HG02678 (cell line): ENCODE measurements at regions not wholly inside any gene's neighbourhood (a gene's known extent, or its start where the extent isn't known, plus 50 kb on each side); places are given as distances from the start of the nearest gene placed in this dataset.
"Not testable (repeated sequence)": the region's sequence is repeated elsewhere in the genome, so short reads cannot be mapped to it uniquely, and the experiment has no call there.

Experiments
- ATAC-seq: cut with Tn5 transposase; IDR thresholded peaks from one replicate; pipeline ENCODE4 v1.9.1; 2021; ENCODE audit warnings: mild to moderate bottlenecking, moderate library complexity; ENCODE audit not compliant: unreplicated experiment

- no peak for ATAC-seq
These were observed 98.1 kb upstream of the TLE4 start for GRCh38 chr9:79473704-79474103.

DNA sequence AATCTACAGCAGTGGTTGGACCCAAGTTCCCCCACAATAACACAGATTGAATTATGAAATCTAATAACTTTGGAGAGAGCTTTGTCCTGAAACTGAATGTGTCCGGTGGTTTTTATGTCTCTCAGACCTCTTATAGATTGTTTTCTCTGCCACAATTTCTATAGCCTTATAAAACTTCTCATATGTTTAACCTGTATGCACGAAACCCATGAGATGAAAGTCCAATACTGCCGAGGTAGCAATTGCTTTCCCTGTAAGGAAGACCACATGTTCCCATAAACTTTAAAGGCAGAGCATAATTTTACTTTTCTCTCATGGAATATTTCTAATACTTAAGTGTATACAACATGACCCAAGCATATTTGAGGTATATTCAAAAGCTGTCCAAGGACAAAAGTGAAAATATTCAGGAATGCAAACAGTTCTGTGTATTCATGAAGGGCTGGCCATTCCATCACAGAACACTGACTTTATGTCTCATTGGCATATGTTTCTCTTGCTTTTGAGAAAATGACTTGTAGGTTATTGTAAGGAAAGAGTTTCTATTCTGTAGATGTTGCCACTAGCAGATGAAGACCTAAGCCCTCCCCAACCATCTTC, 94.4 kb upstream of the TLE4 start:
- no peak for ATAC-seq

DNA sequence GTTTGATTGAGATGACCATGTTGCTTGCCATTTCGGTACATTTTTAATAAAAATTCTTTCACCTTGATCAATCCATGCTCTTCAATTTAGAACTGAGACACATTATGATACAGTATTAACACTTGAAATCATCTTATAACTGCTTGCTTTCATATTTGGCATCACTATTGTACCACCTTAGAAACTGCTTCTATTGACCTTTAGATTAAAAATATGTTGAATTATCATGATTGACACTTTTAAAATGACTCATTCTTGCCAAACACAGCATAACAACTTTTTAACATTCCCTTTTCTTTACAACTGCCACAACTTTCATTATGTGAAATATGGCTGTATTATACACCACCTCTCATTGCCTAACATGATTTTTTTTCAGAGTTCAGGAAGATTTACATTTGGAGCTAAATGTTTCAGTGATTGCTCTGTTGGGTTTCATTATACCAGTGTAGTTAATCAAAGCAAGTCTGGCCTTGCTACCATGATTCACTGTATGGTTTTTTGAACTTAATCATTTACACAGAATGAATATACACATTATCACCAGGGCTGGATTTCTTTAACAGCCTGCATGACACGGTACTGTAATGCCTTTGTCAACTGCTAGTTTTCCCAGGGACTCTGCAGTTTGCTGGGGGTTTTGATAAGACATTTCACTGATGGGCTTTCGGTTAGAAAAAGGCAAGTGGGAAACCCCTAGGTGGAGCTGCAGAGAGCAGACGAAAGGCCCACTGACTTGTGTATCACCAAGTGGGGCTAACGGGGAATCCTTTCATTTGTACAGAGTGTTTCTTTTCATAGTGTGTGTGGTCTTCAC, 93.6 kb upstream of the TLE4 start:
- peak; percentile 74 for ATAC-seq

- no peak for ATAC-seq
These were observed 91.1 kb upstream of the TLE4 start for GRCh38 chr9:79480639-79481038.

DNA sequence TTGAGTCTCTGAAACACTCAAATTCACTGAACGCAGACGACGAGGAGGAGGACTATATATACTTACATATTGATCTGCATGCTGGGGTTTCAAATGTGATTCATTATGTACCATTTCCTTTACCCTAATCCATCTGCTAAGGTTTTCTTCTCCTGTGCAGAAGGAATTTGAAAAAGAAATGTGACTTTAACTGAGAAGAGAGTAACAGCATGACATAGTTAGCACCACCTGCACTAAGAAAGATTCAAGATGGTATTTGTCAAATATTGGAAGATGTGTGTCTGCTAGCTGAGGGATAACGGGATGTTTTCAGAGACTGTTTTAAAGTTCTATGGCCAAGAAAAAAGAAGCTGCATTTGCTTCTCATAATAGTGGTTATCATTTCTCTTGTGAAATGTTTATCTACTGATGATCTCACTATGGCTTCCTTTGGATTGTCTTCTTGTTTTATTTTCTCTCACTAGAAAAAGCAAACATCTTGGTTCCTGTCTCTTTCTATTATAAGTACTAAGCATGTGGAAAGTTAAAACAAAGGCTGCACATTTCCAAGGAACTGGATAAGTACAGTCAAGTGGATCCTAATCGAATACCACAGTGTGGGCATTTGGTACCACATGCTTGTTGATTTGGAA, 89.8 kb upstream of the TLE4 start:
- ATAC-seq = no peak

DNA sequence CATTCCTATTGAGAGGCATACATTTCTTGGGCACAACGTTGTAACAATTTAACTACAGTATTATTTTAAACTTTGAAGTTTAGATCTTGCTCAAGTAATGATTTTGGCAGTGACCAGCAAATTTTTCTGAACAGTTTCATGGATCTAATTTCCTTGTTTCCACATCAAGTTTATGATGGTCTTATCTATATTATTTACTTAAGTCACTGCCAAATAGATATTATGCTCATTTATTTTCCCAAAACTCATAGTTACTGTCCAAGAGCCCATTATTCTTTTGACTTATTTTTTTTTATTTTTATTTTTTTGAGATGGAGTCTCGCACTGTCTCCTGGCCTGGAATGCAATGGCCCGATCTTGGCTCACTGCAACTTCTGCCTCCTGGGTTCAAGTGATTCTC, 86.5 kb upstream of the TLE4 start:
- no peak for ATAC-seq

- no peak for ATAC-seq
These were observed 82.3 kb upstream of the TLE4 start for GRCh38 chr9:79489261-79490000.

DNA sequence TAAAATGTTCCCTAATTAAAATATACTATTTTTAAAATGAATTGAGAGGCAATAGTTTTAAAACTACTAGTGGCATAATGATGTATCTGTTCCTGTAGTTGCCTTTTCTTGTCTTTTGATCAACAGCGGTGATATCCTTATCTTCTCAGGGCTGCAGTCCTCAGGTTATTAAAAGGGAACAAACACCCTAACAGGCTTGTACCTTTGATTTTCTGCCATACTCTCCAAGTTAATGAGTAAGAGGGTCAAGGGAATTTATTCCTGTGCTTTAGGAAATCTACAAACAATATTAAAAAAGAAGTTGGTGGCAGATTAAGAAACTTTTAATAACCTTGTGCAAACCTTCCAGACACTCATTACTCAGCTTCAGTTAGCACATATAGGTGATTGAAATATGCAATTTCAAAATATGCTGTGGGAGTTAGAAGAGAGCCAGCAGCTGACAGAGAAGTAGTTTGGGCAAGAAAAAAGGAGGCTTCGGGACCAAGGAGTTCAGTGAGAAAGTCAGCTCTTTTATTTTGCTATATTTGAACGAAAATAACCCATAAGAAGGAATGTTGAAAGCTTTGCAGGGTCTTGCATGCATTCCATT, 81.0 kb upstream of the TLE4 start:
- no peak for ATAC-seq

DNA sequence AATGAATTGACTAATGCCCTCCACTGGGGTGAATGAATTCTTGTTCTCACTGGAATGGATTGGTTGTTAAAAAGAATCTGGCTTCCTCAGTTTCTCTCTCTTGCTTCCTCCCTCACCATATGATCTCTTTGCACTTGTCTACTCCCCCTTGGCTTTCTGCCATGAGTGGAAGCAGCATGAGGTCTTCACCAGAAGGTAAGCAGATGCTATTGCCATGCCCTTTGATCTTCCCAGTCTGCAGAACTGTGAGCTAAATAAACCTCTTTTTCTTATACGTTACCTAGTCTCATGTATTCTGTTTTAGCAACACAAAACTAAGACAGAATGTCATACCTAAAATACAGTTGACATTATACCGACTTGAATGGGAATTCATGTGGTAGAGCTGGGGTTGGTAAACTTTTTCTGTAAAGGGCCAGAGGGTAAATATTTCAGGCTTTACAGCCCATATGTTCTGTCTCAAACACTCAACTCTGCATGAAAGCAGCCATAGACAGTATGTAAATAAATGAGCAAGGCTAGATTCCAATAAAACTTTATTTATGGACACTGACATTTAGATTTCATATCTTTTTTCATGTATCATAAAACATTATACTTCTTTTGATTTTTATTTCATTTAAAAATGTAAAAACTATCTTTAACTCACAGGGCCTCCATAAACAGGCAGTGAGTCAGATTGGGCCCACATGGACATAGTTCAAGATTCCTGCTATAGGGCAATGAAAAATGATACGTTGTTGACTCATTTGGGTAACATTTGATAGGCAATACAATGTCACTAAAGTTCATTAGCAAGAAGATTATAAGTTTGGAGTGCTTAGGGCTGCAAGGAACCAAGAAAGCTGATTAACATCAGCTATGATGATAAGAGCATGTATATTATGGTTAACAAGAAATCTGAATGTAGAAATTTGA, 79.4 kb upstream of the TLE4 start:
- ATAC-seq = no peak

DNA sequence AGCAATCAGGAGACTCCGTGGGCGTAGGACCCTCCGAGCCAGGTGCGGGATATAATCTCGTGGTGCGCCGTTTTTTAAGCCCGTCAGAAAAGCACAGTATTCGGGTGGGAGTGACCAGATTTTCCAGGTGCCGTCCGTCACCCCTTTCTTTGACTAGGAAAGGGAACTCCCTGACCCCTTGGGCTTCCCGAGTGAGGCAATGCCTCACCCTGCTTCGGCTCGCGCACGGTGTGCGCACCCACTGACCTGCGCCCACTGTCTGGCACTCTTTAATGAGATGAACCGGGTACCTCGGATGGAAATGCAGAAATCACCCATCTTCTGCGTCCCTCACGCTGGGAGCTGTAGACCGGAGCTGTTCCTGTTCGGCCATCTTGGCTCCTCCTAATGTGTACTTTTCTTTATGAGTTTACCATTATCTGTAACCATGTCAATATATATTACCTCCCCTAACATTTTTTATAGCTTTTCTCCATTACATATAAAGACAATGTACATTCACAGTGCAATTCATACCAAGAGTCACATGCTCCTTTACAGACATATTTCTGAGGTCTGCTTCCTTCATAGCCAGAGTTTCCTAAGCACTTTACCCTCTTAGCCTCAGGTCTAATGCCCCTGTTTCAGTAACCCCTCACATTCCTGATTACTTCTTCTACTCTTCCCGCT, 71.4 kb upstream of the TLE4 start:
- ATAC-seq = not testable (repeated sequence)

DNA sequence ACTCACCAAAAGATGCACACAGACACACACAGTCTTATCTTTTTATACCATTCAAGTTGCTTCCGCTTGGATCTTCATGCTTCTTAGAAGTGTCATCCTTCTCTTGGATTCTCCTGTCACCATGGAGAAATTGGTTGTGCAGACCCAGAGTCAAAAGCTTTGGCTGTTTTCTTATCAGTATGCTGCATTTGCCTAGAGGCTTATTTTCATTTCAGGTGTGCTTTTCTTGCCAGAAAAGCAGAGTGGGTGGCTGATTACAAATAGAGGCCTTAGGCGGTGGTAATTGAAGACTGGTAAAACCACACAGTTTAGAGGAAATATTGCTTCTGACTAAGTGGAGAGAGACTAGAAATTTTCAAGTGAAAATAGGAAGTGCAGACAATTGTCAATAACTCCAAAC, 70.2 kb upstream of the TLE4 start:
- ATAC-seq = no peak

DNA sequence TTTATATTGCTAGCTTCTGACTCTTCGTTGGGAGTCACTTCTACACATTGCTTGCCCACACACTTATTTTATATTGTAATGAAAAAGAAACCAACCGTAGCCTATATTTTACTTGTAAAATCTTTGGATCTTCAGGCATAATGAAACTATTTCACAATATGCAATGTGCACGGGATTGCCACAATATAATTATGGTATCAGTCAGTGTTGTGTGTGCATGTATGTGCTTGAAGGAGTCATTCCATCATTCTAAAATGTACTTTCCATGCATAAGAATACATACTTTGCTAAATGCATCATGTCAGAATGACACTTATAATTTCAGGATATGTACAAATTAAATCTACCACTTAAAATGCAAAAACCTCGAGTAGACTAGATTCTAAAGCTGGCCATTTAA, 64.0 kb upstream of the TLE4 start:
- ATAC-seq = no peak

DNA sequence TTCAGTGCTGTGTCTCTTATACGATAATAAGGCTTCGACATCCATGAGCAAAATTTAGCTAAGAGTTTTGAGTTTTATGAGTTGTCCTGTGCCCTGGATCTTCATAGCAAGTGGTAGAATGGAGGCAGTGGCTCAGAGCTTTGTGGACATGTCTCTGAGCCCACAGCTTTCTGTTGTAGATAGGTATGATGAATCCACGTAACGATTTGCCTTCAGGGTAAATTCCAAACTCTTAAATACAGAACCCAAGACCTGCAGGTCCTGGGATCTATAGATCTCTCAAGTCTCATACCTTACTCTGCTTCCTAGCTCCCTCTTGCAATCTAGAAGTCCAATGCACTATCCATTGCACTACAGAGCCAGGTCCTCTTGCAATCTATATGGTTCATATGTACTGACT, 59.5 kb upstream of the TLE4 start:
- no peak for ATAC-seq
